ENCODE measurements at regions not wholly inside any gene's neighbourhood (a gene's known extent, or its start where the extent isn't known, plus 50 kb on each side); places are given as distances from the start of the nearest gene placed in this dataset.
"Not testable (repeated sequence)": the region's sequence is repeated elsewhere in the genome, so short reads cannot be mapped to it uniquely, and the experiment has no call there.

GRCh38 chr5:39779831-39780230, 355.1 kb upstream of the DAB2 start:
- DNase-seq, result no peak

GRCh38 chr5:39775797-39776365, 351.1 kb upstream of the DAB2 start:
- DNase-seq, result no peak

- no peak for DNase-seq
Measured at GRCh38 chr5:39775086-39775796, 350.5 kb upstream of the DAB2 start.

GRCh38 chr5:39774605-39775004, 349.8 kb upstream of the DAB2 start:
- no peak for DNase-seq

GRCh38 chr5:39772307-39772706, 347.5 kb upstream of the DAB2 start:
- DNase-seq, result no peak

GRCh38 chr5:39767916-39768315, 343.1 kb upstream of the DAB2 start:
- DNase-seq, result no peak

GRCh38 chr5:39765366-39765765, 340.6 kb upstream of the DAB2 start:
- no peak for DNase-seq

GRCh38 chr5:39762761-39763160, 338.0 kb upstream of the DAB2 start:
- DNase-seq, result no peak

- DNase-seq, result no peak
Measured at GRCh38 chr5:39761199-39761950, 336.6 kb upstream of the DAB2 start.

GRCh38 chr5:39760385-39761198, 335.8 kb upstream of the DAB2 start:
- no peak for DNase-seq

- DNase-seq, result no peak
Measured at GRCh38 chr5:39759701-39760100, 334.9 kb upstream of the DAB2 start.

GRCh38 chr5:39758426-39758825, 333.6 kb upstream of the DAB2 start:
- DNase-seq, result no peak

GRCh38 chr5:39757131-39757530, 332.4 kb upstream of the DAB2 start:
- DNase-seq, result no peak

GRCh38 chr5:39755986-39756385, 331.2 kb upstream of the DAB2 start:
- no peak for DNase-seq

- no peak for DNase-seq
Measured at GRCh38 chr5:39755452-39755851, 330.7 kb upstream of the DAB2 start.

GRCh38 chr5:39753747-39754146, 329.0 kb upstream of the DAB2 start:
- not testable (repeated sequence) for DNase-seq

- DNase-seq, result no peak
Measured at GRCh38 chr5:39750661-39751060, 325.9 kb upstream of the DAB2 start.

GRCh38 chr5:39742916-39743315, 318.1 kb upstream of the DAB2 start:
- DNase-seq, result no peak

GRCh38 chr5:39740404-39740803, 315.6 kb upstream of the DAB2 start:
- no peak for DNase-seq

- no peak for DNase-seq
Measured at GRCh38 chr5:39732166-39732565, 307.4 kb upstream of the DAB2 start.

GRCh38 chr5:39730699-39731098, 305.9 kb upstream of the DAB2 start:
- DNase-seq, result no peak

GRCh38 chr5:39730006-39730405, 305.2 kb upstream of the DAB2 start:
- DNase-seq, result no peak

- no peak for DNase-seq
Measured at GRCh38 chr5:39726467-39726866, 301.7 kb upstream of the DAB2 start.
